ENCODE measurements at regions not wholly inside any gene's neighbourhood (a gene's known extent, or its start where the extent isn't known, plus 50 kb on each side); places are given as distances from the start of the nearest gene placed in this dataset.

- TF ChIP-seq PCBP2 (IDR thresholded peaks at IDR 0.05; ENCODE audit: low read depth, low read length, poor library complexity, severe bottlenecking): no peak
- TF ChIP-seq MBD2 (IDR thresholded peaks at IDR 0.05; ENCODE audit: borderline replicate concordance, low read depth): no peak
- no peak for TF ChIP-seq SLC30A9 (CRISPR knock-in tag; IDR thresholded peaks at IDR 0.05)
- TF ChIP-seq EP400 (IDR thresholded peaks at IDR 0.05): no peak
- WGBS (ENCODE audit: insufficient coverage, low coverage, missing lambda C conversion rate): 4% methylated on average over 6 of the region's 6 CpGs
- no peak overlapping the region for H3K9ac ChIP-seq (ENCODE audit: insufficient read depth in 1 of 2, low read depth in 2 of 2, low read length in 2 of 2)
- no TSS peak for BruUV-seq (replicated peaks)
- H3K27ac ChIP-seq (ENCODE audit: extremely low read depth, low read depth, low read length): no peak overlapping the region
- intact Hi-C loops (cut with micrococcal nuclease) (no loop called here), in situ Hi-C loops (cut with MboI) (no loop called here)
- H3K36me3 ChIP-seq (ENCODE audit: control insufficient read depth, insufficient read depth, low read length): no peaks in the 10 kb centered on the region
- DNase-seq (ENCODE audit: extremely low read depth in 1 of 4, low spot score in 3 of 4): no peak
- no peaks in the 10 kb centered on the region for H4K20me1 ChIP-seq (replicated peaks; ENCODE audit: control insufficient read depth, insufficient read depth, low read length)
- H3K79me2 ChIP-seq (ENCODE audit: control insufficient read depth, insufficient read depth, low read length): no peaks in the 10 kb centered on the region
- no peaks in the 10 kb centered on the region for H3K9me3 ChIP-seq (replicated peaks; ENCODE audit: control insufficient read depth, insufficient read depth, low read depth, low read length)
- FAIRE-seq: no peak
- no peak overlapping the region for H3K4me2 ChIP-seq (ENCODE audit: insufficient read depth, low read length)
- H2AFZ ChIP-seq (ENCODE audit: low read depth, low read length): no peak overlapping the region
- H3K4me1 ChIP-seq (replicated peaks in 1 of 2; ENCODE audit: control insufficient read depth in 2 of 2, insufficient read depth in 2 of 2, low read length in 2 of 2): no peaks in the 10 kb centered on the region
- no peak for ATAC-seq
- H3K27me3 ChIP-seq (ENCODE audit: control insufficient read depth in 2 of 2, insufficient read depth in 2 of 2, low read length in 2 of 2): no peaks in the 10 kb centered on the region
- ChIA-PET POLR2A (no interaction called here), CTCF (ENCODE audit: low intra/inter-chr PET ratio) (no interaction called here)
- H3K4me3 ChIP-seq: no peak overlapping the region
- no peaks in the 10 kb centered on the region for H3K9me1 ChIP-seq (ENCODE audit: control insufficient read depth, insufficient read depth, low read length)
Observed at GRCh38 chr18:64777556-64777955, 628.7 kb upstream of the LINC00305 start.

DNA sequence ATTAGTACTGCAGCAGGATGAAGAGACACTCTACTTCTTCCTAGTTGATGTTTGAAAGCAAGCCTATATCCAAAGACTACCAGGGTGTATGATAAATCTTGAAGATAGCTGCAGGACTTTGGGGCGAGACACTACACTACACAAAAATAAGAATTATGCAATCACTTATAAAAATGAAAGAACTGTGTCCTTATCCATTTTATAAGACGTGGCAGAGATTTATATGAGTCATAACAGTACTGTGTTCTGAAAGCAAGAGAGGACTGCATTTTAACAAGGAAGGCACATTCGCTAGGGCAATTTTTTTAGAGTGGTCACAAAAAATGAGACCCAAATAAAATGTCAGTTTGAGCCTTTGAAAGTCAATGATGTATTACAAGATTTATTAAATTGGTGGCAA is 617.0 kb upstream of the LINC00305 start:
- Histone ChIP-seq H3K9me1 (ENCODE audit: control insufficient read depth, insufficient read depth, low read length) (no peaks in the 10 kb centered on the region), H3K9me3 (replicated peaks; ENCODE audit: control insufficient read depth, insufficient read depth, low read depth, low read length) (no peaks in the 10 kb centered on the region), H3K36me3 (ENCODE audit: control insufficient read depth, insufficient read depth, low read length) (no peaks in the 10 kb centered on the region), H3K27ac (ENCODE audit: extremely low read depth, low read depth, low read length) (no peak overlapping the region), H3K9ac (ENCODE audit: insufficient read depth in 1 of 2, low read depth in 2 of 2, low read length in 2 of 2) (no peak overlapping the region), H3K4me1 (replicated peaks in 1 of 2; ENCODE audit: control insufficient read depth in 2 of 2, insufficient read depth in 2 of 2, low read length in 2 of 2) (no peaks in the 10 kb centered on the region), H3K27me3 (ENCODE audit: control insufficient read depth in 2 of 2, insufficient read depth in 2 of 2, low read length in 2 of 2) (no peaks in the 10 kb centered on the region), H3K79me2 (ENCODE audit: control insufficient read depth, insufficient read depth, low read length) (no peaks in the 10 kb centered on the region), H4K20me1 (replicated peaks; ENCODE audit: control insufficient read depth, insufficient read depth, low read length) (no peaks in the 10 kb centered on the region), H2AFZ (ENCODE audit: low read depth, low read length) (no peak overlapping the region), H3K4me2 (ENCODE audit: insufficient read depth, low read length) (no peak overlapping the region), H3K4me3 (no peak overlapping the region)
- POLR2A ChIA-PET: no interaction called here
- intact Hi-C loops (cut with micrococcal nuclease) (no loop called here), in situ Hi-C loops (cut with MboI) (no loop called here)
- FAIRE-seq (no peak), ATAC-seq (no peak), DNase-seq (ENCODE audit: extremely low read depth in 1 of 4, low spot score in 3 of 4) (no peak)
- CTCF ChIA-PET (ENCODE audit: low intra/inter-chr PET ratio): no interaction called here
- BruUV-seq (replicated peaks): no TSS peak
- WGBS (ENCODE audit: insufficient coverage, low coverage, missing lambda C conversion rate): 0% methylated on average over 1 of the region's 3 CpGs
- TF ChIP-seq ZNF76 (CRISPR knock-in tag; IDR thresholded peaks at IDR 0.05; ENCODE audit: borderline replicate concordance) (no peak), DACH1 (IDR thresholded peaks at IDR 0.05; ENCODE audit: partially characterized antibody) (no peak)
- TF ChIP-seq, protein P1, sequence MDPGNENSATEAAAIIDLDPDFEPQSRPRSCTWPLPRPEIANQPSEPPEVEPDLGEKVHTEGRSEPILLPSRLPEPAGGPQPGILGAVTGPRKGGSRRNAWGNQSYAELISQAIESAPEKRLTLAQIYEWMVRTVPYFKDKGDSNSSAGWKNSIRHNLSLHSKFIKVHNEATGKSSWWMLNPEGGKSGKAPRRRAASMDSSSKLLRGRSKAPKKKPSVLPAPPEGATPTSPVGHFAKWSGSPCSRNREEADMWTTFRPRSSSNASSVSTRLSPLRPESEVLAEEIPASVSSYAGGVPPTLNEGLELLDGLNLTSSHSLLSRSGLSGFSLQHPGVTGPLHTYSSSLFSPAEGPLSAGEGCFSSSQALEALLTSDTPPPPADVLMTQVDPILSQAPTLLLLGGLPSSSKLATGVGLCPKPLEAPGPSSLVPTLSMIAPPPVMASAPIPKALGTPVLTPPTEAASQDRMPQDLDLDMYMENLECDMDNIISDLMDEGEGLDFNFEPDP (CRISPR knock-in tag; IDR thresholded peaks at IDR 0.05): no peak

Data from K562 (cell line).